AG10803 (cell line): ENCODE measurements at regions not wholly inside any gene's neighbourhood (a gene's known extent, or its start where the extent isn't known, plus 50 kb on each side); places are given as distances from the start of the nearest gene placed in this dataset.

ENCODE experiments used
- DNase-seq: peaks from one replicate; pipeline ENCODE4 v3.0.0; 2010; ENCODE audit warnings: low read depth
- H3K4me3 ChIP-seq: 2 replicates; pipeline ENCODE4 v1.5.1; 2011; ENCODE audit warnings: mild to moderate bottlenecking, low read length, control low read depth
- TF ChIP-seq, protein P1 (sequence below): conservative IDR thresholded peaks from 2 replicates; pipeline ENCODE4 v1.5.1; 2011; ENCODE audit warnings: mild to moderate bottlenecking, low read length, control low read depth, inconsistent platforms

- TF ChIP-seq, protein P1, sequence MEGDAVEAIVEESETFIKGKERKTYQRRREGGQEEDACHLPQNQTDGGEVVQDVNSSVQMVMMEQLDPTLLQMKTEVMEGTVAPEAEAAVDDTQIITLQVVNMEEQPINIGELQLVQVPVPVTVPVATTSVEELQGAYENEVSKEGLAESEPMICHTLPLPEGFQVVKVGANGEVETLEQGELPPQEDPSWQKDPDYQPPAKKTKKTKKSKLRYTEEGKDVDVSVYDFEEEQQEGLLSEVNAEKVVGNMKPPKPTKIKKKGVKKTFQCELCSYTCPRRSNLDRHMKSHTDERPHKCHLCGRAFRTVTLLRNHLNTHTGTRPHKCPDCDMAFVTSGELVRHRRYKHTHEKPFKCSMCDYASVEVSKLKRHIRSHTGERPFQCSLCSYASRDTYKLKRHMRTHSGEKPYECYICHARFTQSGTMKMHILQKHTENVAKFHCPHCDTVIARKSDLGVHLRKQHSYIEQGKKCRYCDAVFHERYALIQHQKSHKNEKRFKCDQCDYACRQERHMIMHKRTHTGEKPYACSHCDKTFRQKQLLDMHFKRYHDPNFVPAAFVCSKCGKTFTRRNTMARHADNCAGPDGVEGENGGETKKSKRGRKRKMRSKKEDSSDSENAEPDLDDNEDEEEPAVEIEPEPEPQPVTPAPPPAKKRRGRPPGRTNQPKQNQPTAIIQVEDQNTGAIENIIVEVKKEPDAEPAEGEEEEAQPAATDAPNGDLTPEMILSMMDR = no peak
- H3K4me3 ChIP-seq = no peak overlapping the region
- DNase-seq = no peak
These were observed 59.9 kb upstream of the IL2 start for GRCh38 chr4:122516376-122516775.

GRCh38 chr4:122514671-122515070 is 58.1 kb upstream of the IL2 start:
- TF ChIP-seq, protein P1 = no peak
- no peak for DNase-seq
- no peak overlapping the region for H3K4me3 ChIP-seq

- no peak overlapping the region for H3K4me3 ChIP-seq
- no peak for DNase-seq
- TF ChIP-seq, protein P1 = no peak
These were observed 55.9 kb upstream of the IL2 start for GRCh38 chr4:122512430-122512829.

DNA sequence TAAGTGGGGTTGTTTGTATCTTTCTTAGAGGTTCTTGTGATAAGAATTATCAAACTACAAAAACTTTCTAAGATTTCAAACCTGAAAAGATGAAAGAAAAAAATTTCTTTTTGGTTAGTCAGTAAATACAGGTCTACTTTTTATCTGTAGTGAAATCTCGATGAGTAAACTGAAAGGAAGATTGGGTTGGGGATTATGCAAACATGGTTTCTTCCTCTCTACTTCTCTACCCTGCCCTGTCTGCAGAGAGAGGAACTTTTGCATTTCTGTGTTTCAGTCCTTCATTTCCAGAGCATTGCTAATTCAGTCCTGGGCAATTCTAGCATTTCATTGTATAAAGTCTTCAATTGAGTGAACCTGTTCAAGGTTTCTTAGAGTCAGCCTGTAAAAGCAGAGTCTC is 51.6 kb upstream of the IL2 start:
- TF ChIP-seq, protein P1 = no peak
- DNase-seq = no peak
- H3K4me3 ChIP-seq = no peak overlapping the region
